ENCODE measurements at regions not wholly inside any gene's neighbourhood (a gene's known extent, or its start where the extent isn't known, plus 50 kb on each side); places are given as distances from the start of the nearest gene placed in this dataset.
"Not testable (repeated sequence)": the region's sequence is repeated elsewhere in the genome, so short reads cannot be mapped to it uniquely, and the experiment has no call there.

- no peaks in the 10 kb centered on the region for H3K4me1 Mint-ChIP-seq (ENCODE audit: low read depth)
- H3K27me3 Mint-ChIP-seq = no peaks in the 10 kb centered on the region
- H3K36me3 Mint-ChIP-seq (ENCODE audit: low read depth) = no peaks in the 10 kb centered on the region
- H3K9me3 Mint-ChIP-seq = peaks cover 5% of the 10 kb centered on the region
- intact Hi-C loops (cut with micrococcal nuclease) = no loop called here
- no peak overlapping the region for H3K4me3 Mint-ChIP-seq
- no peak overlapping the region for H3K27ac Mint-ChIP-seq
Observed at GRCh38 chr13:47718556-47718955, 282.5 kb downstream of the SUCLA2 start.

- Mint-ChIP-seq H3K4me1 (ENCODE audit: low read depth) (peaks cover 15% of the 10 kb centered on the region), H3K36me3 (ENCODE audit: low read depth) (no peaks in the 10 kb centered on the region), H3K27me3 (no peaks in the 10 kb centered on the region), H3K27ac (no peak overlapping the region), H3K9me3 (peaks cover 28% of the 10 kb centered on the region), H3K4me3 (no peak overlapping the region)
- intact Hi-C loops (cut with micrococcal nuclease) = no loop called here
Observed at GRCh38 chr13:47708386-47708785, 292.7 kb downstream of the SUCLA2 start.

- Mint-ChIP-seq H3K27me3 (no peaks in the 10 kb centered on the region), H3K4me1 (ENCODE audit: low read depth) (peaks cover 16% of the 10 kb centered on the region), H3K4me3 (no peak overlapping the region), H3K9me3 (peaks cover 24% of the 10 kb centered on the region), H3K36me3 (ENCODE audit: low read depth) (no peaks in the 10 kb centered on the region), H3K27ac (no peak overlapping the region)
- intact Hi-C loops (cut with micrococcal nuclease) = no loop called here
Observed at GRCh38 chr13:47707414-47707813, 293.7 kb downstream of the SUCLA2 start.

GRCh38 chr13:47705185-47705584 is 295.9 kb downstream of the SUCLA2 start:
- Mint-ChIP-seq H3K4me1 (ENCODE audit: low read depth) (peaks cover 16% of the 10 kb centered on the region), H3K9me3 (peaks cover 8% of the 10 kb centered on the region), H3K27me3 (no peaks in the 10 kb centered on the region), H3K27ac (no peak overlapping the region), H3K36me3 (ENCODE audit: low read depth) (no peaks in the 10 kb centered on the region), H3K4me3 (no peak overlapping the region)
- intact Hi-C loops (cut with micrococcal nuclease) = no loop called here

- H3K9me3 Mint-ChIP-seq = no peaks in the 10 kb centered on the region
- H3K4me1 Mint-ChIP-seq (ENCODE audit: low read depth) = no peaks in the 10 kb centered on the region
- H3K27ac Mint-ChIP-seq = no peak overlapping the region
- H3K4me3 Mint-ChIP-seq = no peak overlapping the region
- no peaks in the 10 kb centered on the region for H3K36me3 Mint-ChIP-seq (ENCODE audit: low read depth)
- intact Hi-C loops (cut with micrococcal nuclease) = no loop called here
- no peaks in the 10 kb centered on the region for H3K27me3 Mint-ChIP-seq
Observed at GRCh38 chr13:47696674-47697073, 304.4 kb downstream of the SUCLA2 start.

GRCh38 chr13:47687577-47687976 is 313.5 kb downstream of the SUCLA2 start:
- intact Hi-C loops (cut with micrococcal nuclease) = no loop called here
- no peaks in the 10 kb centered on the region for H3K9me3 Mint-ChIP-seq
- H3K4me1 Mint-ChIP-seq (ENCODE audit: low read depth) = no peaks in the 10 kb centered on the region
- H3K27ac Mint-ChIP-seq = no peak overlapping the region
- no peaks in the 10 kb centered on the region for H3K27me3 Mint-ChIP-seq
- H3K36me3 Mint-ChIP-seq (ENCODE audit: low read depth) = no peaks in the 10 kb centered on the region
- no peak overlapping the region for H3K4me3 Mint-ChIP-seq

GRCh38 chr13:47685156-47685555 is 315.9 kb downstream of the SUCLA2 start:
- H3K27me3 Mint-ChIP-seq; H3K36me3 Mint-ChIP-seq (ENCODE audit: low read depth); intact Hi-C loops (cut with micrococcal nuclease); H3K4me1 Mint-ChIP-seq (ENCODE audit: low read depth); H3K9me3 Mint-ChIP-seq; H3K4me3 Mint-ChIP-seq; H3K27ac Mint-ChIP-seq: not testable (repeated sequence)

- H3K9me3 Mint-ChIP-seq = no peaks in the 10 kb centered on the region
- H3K27me3 Mint-ChIP-seq = no peaks in the 10 kb centered on the region
- no peaks in the 10 kb centered on the region for H3K4me1 Mint-ChIP-seq (ENCODE audit: low read depth)
- H3K27ac Mint-ChIP-seq = no peak overlapping the region
- H3K36me3 Mint-ChIP-seq (ENCODE audit: low read depth) = no peaks in the 10 kb centered on the region
- no peak overlapping the region for H3K4me3 Mint-ChIP-seq
- intact Hi-C loops (cut with micrococcal nuclease) = no loop called here
Observed at GRCh38 chr13:47680748-47681147, 320.3 kb downstream of the SUCLA2 start.

GRCh38 chr13:47679401-47679800 is 321.7 kb downstream of the SUCLA2 start:
- no peaks in the 10 kb centered on the region for H3K9me3 Mint-ChIP-seq
- H3K4me3 Mint-ChIP-seq = no peak overlapping the region
- H3K4me1 Mint-ChIP-seq (ENCODE audit: low read depth) = no peaks in the 10 kb centered on the region
- no peak overlapping the region for H3K27ac Mint-ChIP-seq
- intact Hi-C loops (cut with micrococcal nuclease) = no loop called here
- H3K36me3 Mint-ChIP-seq (ENCODE audit: low read depth) = no peaks in the 10 kb centered on the region
- H3K27me3 Mint-ChIP-seq = no peaks in the 10 kb centered on the region

- H3K4me3 Mint-ChIP-seq = no peak overlapping the region
- intact Hi-C loops (cut with micrococcal nuclease) = no loop called here
- peaks cover 3% of the 10 kb centered on the region for H3K4me1 Mint-ChIP-seq (ENCODE audit: low read depth)
- H3K36me3 Mint-ChIP-seq (ENCODE audit: low read depth) = no peaks in the 10 kb centered on the region
- H3K27me3 Mint-ChIP-seq = no peaks in the 10 kb centered on the region
- H3K27ac Mint-ChIP-seq = no peak overlapping the region
- H3K9me3 Mint-ChIP-seq = no peaks in the 10 kb centered on the region
Observed at GRCh38 chr13:47678201-47678968, 322.7 kb downstream of the SUCLA2 start.

- no peaks in the 10 kb centered on the region for H3K9me3 Mint-ChIP-seq
- intact Hi-C loops (cut with micrococcal nuclease) = no loop called here
Observed at GRCh38 chr13:47675871-47676270, 325.2 kb downstream of the SUCLA2 start.

GRCh38 chr13:47673009-47673850 is 327.8 kb downstream of the SUCLA2 start:
- H3K27ac Mint-ChIP-seq = no peak overlapping the region
- H3K27me3 Mint-ChIP-seq = no peaks in the 10 kb centered on the region
- intact Hi-C loops (cut with micrococcal nuclease) = no loop called here
- H3K9me3 Mint-ChIP-seq = no peaks in the 10 kb centered on the region
- H3K36me3 Mint-ChIP-seq (ENCODE audit: low read depth) = no peaks in the 10 kb centered on the region
- H3K4me1 Mint-ChIP-seq (ENCODE audit: low read depth) = peaks cover 14% of the 10 kb centered on the region
- no peak overlapping the region for H3K4me3 Mint-ChIP-seq

More at GRCh38 chr13:47675871-47676270, 325.2 kb downstream of the SUCLA2 start:
- Mint-ChIP-seq H3K4me1 (ENCODE audit: low read depth) (peaks cover 14% of the 10 kb centered on the region), H3K27ac (no peak overlapping the region), H3K36me3 (ENCODE audit: low read depth) (no peaks in the 10 kb centered on the region), H3K4me3 (no peak overlapping the region), H3K27me3 (no peaks in the 10 kb centered on the region)

GRCh38 chr13:47672245-47673008 is 328.6 kb downstream of the SUCLA2 start:
- Mint-ChIP-seq H3K27me3 (no peaks in the 10 kb centered on the region), H3K4me3 (no peak overlapping the region), H3K27ac (no peak overlapping the region), H3K9me3 (no peaks in the 10 kb centered on the region), H3K4me1 (ENCODE audit: low read depth) (peaks cover 14% of the 10 kb centered on the region), H3K36me3 (ENCODE audit: low read depth) (no peaks in the 10 kb centered on the region)
- intact Hi-C loops (cut with micrococcal nuclease) = no loop called here

- intact Hi-C loops (cut with micrococcal nuclease) = no loop called here
- Mint-ChIP-seq H3K36me3 (ENCODE audit: low read depth) (no peaks in the 10 kb centered on the region), H3K9me3 (no peaks in the 10 kb centered on the region), H3K4me1 (ENCODE audit: low read depth) (peaks cover 14% of the 10 kb centered on the region), H3K4me3 (no peak overlapping the region), H3K27me3 (no peaks in the 10 kb centered on the region), H3K27ac (no peak overlapping the region)
Observed at GRCh38 chr13:47671776-47672175, 329.3 kb downstream of the SUCLA2 start.

Measured in dendritic cell treated with granulocyte-macrophage colony-stimulating factor and Interleukin-4, amounts not matched to agents 40 ng/mL and 50 ng/mL, for 4 days (primary cell).